OCI-M1 (cell line): ENCODE measurements at regions not wholly inside any gene's neighbourhood (a gene's known extent, or its start where the extent isn't known, plus 50 kb on each side); places are given as distances from the start of the nearest gene placed in this dataset.

Experiments
- DNase-seq: peaks from one replicate; lab custom pipeline; 2025; lab: John Stamatoyannopoulos, UW

- DNase-seq, result no peak
These were observed 65.1 kb upstream of the EPHA3 start for GRCh38 chr3:89042236-89042835.

GRCh38 chr3:89043406-89043932 is 64.0 kb upstream of the EPHA3 start:
- no peak for DNase-seq

GRCh38 chr3:89046661-89047060 is 60.8 kb upstream of the EPHA3 start:
- no peak for DNase-seq

DNA sequence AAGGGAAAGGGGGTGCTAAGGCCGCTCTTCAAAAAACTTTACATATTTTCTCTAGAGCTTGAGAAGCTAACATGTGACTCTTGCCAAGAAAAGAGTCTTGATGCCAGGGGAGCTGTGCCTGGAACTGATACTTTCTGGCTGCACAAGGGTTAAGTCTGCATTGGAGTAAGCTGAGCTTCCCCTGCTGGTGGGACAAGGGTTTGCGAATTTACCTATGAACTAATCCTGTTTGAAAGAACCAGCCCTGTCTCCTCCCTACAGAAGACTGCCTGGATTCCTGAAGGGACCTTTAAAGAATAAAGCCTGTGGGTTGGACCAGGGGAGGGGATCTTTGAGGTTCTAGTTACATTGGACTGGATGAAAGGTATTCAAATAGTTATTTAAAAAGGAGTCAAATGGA is 58.3 kb upstream of the EPHA3 start:
- DNase-seq, result peak; percentile 41

DNA sequence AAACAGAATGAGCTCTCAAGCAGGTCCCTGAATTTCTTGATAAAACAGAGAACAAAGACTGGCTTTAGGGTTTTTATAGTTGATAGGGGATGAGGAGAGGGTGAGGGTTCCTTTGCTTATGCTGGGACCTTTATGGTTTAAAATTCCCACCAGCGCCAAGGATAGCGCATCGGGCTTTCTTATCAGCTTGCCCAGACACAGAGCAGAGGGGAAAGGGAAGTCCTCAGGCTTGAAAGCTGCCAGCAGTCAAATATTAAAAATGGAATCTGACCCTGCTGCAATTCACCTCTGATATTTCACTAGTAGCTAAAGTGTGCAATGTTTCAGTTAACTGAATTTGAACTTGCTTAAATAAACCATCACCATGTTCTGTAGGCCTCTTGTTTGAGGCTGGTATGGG is 55.0 kb upstream of the EPHA3 start:
- DNase-seq, result peak; percentile 87

- no peak for DNase-seq
These were observed 50.0 kb upstream of the EPHA3 start for GRCh38 chr3:89057398-89057797.
